GM18858 (cell line): ENCODE measurements at regions not wholly inside any gene's neighbourhood (a gene's known extent, or its start where the extent isn't known, plus 50 kb on each side); places are given as distances from the start of the nearest gene placed in this dataset.
"Not testable (repeated sequence)": the region's sequence is repeated elsewhere in the genome, so short reads cannot be mapped to it uniquely, and the experiment has no call there.

Experiments
- ATAC-seq: cut with Tn5 transposase; IDR thresholded peaks from one replicate; pipeline ENCODE4 v1.9.1; 2021; ENCODE audit not compliant: unreplicated experiment

DNA sequence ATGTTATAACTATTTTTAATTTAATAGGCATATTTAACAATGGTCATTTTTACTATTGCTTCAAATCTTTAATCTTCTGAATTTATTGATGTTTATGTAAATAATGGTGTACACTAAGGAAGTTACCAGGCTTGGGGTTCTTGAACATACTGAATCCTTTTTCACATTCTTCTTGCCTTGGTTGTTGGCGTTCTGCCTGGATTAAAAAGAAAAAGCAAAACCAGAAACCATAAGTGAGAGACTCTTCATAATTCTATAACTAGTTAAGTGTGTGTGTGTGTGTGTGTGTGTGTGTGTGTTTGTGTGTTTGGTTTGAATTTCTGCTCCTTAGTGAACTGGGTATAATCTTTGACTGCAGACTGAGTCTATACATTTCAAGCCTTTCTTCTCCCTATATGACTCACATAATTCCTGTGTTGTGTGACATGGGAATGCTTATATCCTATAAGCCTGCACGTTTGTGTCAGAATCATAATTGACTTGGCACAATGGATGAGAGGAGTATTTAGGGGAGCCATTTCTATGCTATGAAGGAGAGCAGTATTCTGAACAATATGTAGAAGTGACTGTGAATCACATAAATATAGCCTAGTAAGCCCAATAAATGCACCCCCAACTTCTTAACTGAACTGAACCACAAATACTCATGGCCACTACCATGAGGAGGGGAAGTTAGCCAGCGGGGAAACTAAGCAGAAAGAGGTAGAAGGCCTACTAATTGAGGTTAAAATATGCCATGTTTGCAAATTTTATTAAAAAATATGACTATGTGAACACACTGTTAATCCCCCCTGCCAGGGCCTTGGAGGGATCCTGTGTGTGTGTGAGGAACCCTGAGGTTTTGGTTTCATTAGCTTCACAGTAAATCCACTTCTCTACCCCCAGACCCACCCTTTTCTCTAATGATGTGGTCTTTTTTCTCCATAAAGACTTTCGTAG is 425.5 kb downstream of the BCKDHB start:
- no peak for ATAC-seq

DNA sequence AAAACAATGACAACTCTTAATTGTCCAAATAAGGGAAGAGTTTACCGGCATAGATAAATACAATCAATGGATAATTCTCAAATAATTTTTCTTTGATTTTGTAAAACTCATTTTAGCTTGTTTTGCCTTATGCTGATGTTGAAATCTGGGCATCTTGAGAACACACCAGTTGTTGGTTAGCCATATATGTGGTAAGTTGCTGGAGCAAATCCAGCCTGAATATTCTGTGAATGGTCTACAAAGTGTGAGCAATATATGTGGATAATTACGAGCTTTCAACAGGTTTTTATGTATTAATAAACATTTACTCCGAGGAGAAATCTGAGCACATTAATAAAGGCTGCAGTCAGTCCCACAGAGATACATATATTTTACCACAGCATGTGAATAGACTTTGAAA is 423.6 kb downstream of the BCKDHB start:
- ATAC-seq, result no peak

- no peak for ATAC-seq
These were observed 421.6 kb downstream of the BCKDHB start for GRCh38 chr6:80528115-80528514.

- no peak for ATAC-seq
These were observed 421.1 kb downstream of the BCKDHB start for GRCh38 chr6:80527552-80528052.

DNA sequence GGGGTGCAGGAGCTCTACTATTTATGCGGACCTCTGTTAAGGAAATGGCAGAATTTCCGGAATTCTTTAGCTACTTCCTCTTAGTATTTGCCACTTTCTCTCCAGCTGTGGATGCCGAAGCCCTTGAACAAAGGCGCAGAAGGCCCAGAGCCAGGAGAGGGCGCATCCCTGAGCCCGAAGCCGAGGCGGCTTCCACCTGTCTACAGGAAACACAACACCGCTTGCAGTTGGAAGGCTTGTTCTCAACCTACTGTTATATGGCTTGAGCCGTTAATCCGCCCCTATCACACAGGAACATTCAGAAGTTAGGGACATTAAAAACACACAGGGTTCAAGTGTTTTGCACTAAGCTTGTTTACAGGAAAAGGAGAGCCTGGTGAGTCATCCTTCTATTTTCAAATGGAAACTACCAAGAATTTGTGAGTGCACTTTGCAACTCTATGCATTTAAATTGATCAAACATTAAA is 417.1 kb downstream of the BCKDHB start:
- no peak for ATAC-seq

GRCh38 chr6:80523010-80523409 is 416.5 kb downstream of the BCKDHB start:
- no peak for ATAC-seq

- no peak for ATAC-seq
These were observed 416.1 kb downstream of the BCKDHB start for GRCh38 chr6:80522576-80522975.

GRCh38 chr6:80519811-80520594 is 413.5 kb downstream of the BCKDHB start:
- ATAC-seq, result no peak

GRCh38 chr6:80517525-80517924 is 411.1 kb downstream of the BCKDHB start:
- no peak for ATAC-seq

DNA sequence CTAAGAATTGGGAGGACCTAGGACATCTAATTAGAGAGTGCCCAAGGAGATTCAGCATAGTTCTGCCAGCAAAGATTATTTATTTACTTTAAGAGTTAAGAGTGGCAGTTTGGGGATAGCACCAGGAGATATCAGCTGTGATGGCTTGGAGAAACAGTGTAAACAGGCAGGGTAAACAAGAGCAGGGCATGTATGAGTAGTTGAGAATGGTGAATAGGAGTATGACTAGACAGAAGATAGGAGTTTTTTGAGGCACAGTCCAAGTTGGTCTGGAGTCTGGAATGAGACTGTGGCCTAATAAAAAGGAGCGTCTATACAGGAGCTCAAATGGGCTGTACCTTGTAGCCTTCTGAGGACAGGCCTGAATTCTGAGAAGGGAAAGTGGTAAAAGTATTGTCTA is 404.1 kb downstream of the BCKDHB start:
- not testable (repeated sequence) for ATAC-seq

GRCh38 chr6:80508885-80509630 is 402.6 kb downstream of the BCKDHB start:
- ATAC-seq, result no peak

GRCh38 chr6:80504882-80505281 is 398.4 kb downstream of the BCKDHB start:
- ATAC-seq, result no peak

GRCh38 chr6:80503660-80504059 is 397.2 kb downstream of the BCKDHB start:
- ATAC-seq, result no peak

DNA sequence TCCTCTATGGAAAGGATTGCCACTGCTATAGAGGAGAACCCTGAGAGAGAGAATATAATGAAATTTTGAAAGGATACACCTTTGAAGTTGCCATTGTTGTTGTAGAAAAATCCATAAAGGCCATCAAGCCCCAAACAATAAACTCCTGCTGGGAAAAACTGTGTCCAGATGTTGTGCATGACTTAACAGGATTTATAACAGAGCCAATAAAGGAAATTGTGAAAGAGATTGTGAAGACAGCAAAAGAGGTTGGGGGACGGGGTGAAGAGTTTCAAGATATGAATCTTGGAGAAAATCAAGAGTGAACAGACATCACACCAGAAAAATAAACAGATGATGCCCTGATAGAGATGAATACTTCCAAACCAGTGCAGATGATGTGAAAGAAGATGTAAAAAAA is 396.4 kb downstream of the BCKDHB start:
- ATAC-seq, result no peak

- ATAC-seq, result no peak
These were observed 395.2 kb downstream of the BCKDHB start for GRCh38 chr6:80501636-80502035.

- ATAC-seq, result not testable (repeated sequence)
These were observed 391.4 kb downstream of the BCKDHB start for GRCh38 chr6:80497696-80498486.

DNA sequence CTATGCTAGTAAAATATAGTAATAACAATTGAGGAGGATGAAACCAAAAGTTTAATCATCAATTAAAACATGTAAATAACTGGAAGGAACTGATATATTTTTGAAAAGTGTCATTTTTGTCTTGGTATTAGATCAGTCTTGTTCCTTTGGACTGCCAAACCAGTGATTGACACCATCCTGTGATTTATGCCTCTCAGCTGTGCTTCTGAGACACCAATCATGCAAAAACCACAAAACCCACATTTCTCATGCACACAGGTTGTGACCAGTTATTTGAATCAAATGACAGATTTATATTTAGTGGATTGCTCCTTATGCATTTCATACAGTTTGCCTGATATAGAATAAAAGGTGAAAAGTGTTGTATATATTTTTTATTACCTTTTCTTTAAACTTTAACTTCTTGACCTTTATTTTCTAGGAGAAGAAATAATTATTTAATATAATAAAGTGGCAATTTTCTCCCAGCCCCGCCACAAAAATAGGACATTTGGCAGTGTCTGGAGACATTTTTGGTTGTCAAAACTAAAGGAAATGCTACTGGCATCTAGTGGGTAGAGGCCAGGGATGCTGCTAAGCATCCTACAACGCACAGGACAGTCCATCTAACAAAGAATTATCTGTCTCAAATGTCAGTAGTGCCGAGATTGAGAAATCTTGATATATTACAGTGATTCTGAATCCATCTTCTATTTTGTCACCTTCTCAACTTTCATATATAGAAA is 383.6 kb downstream of the BCKDHB start:
- peak; percentile 84 for ATAC-seq

DNA sequence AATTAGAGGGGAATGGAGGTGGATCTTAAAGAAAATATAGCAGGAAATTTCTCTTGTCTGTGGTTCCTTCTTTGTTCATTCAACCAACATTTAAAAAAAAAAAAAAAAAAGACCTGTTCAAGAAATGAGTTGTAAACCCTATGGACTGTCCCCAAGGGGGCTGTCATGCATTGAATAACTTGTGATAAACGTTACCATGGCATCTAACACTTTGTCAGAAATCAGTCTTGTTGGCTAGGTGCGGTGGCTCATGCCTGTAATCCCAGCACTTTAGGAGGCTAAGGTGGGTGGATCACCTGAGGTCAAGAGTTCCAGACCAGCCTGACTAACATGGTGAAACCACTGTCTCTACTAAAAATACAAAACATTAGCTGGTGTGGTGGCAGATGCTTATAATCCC is 381.7 kb downstream of the BCKDHB start:
- peak; percentile 87 for ATAC-seq

GRCh38 chr6:80485494-80485893 is 379.0 kb downstream of the BCKDHB start:
- not testable (repeated sequence) for ATAC-seq
